RPMI8226 (cell line): ENCODE measurements at regions not wholly inside any gene's neighbourhood (a gene's known extent, or its start where the extent isn't known, plus 50 kb on each side); places are given as distances from the start of the nearest gene placed in this dataset.

Experiments
- DNase-seq: peaks from one replicate; pipeline ENCODE4 v3.0.0-alpha.2; 2015

DNA sequence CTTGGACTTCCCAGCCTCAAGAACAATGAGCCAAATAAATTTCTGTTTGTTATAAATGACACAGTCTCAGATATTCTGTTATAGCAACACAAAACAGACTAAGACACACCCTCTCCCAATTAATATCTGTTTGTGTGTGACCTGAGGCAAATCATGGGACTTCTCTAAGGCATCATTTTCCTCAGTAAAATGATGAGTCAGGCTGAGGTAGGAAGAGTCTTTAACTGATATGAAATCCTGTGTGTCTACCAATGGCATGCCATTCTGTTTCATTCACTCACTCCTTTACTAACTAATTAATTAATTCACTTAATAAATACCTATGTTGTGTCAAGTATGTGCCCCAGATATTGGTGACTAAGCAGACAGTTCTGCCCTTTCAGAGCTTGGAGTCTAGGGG lies 258.4 kb upstream of the CRY1 start:
- DNase-seq: no peak

DNA sequence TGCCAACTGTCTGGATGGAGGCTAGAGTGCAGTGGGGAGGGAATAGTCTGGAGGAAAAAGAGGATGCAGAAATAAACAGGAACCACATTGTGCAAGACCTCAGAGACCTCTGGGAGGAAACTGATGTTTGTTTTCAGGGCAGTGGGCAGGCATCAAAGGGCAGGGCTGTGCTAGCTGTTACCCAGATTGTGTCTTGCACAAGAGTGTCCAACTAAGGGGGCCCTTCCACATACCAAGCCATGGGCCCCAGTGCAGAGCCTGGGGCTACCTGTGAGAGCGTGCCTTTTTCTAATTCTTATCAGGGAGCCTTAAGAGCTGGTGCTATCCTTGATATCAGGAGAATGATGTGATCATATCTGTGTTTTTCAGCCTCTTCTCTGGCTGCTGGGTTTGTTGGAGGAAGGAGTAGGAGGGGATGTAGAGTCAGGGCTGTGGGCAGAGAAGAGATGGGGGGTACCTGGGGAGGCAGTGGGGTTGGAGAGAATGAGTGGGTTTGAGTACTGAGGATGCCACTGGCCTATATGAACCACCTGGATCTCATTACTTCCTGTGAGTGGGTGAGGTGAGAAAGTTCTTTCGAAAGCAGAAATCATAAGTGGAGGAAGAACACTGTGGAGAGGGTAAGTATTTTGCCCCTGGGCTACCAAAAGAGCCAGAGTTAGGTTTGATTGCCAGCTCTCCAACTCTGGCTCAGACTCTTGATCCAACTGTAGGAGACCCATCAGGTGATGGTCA lies 259.2 kb upstream of the CRY1 start:
- no peak for DNase-seq

DNA sequence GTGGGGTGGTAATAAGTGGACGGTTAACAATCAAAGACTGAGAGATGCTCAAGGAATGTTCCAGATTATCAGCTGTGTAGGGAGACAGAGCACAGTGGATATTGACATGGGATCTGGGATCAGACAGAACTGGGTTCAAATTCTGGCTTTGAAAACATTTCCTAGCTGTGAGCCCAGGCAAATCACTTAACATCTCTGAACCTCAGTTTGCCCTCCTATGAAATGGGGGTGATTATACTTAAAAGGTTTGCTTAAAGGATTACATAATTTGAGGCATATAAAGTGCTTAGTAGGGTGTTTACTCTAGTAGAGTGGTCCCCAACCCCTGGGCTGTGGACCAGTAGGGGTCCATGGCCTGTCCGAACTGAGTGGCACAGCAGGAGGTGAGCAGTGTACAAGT lies 260.0 kb upstream of the CRY1 start:
- no peak for DNase-seq

DNA sequence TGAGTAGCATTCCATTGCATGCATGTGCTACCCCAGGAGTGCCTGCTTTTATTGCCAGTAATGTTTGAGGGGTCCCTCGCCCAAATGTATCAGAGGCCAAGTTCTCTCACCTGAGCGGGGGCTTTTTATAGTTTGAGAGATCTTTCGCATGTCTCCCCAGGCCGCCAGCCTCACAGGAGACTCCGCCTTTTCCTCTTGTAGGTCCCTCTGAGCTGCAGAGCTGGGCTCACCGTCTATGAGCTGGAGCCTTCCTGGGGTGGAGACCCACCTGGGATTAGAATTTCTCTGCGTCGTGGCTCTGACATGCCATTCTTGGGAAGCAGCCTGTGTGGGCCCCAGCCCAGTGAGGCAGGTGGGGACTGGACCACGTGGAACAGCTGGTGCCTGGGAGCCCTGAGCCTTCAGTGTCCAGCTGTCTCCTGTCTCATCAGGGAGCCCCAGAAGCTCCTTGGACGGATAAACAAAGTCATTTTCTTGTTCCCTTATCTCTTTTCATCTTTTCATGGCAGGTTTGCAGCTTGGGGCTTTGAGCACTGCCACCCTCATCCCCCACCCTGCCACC lies 261.7 kb upstream of the CRY1 start:
- DNase-seq: no peak

DNA sequence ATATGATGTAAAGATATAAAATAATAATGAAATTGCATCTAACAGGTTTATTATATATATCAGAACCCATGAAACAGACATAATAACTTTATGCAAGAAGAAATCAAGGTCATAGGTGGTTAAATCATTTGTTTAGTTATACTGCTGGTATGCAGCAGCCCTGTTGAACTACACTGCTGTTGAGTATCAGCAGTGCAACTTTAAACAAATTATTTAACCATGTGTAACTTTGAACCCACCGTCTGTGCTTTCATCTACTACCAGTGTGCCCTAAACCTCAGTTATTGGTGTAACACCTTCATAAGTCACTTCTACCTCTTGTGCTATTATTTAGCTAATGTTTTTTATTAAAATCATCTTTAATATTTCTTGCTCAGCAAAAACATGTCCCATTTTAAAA lies 262.3 kb upstream of the CRY1 start:
- DNase-seq: no peak

DNA sequence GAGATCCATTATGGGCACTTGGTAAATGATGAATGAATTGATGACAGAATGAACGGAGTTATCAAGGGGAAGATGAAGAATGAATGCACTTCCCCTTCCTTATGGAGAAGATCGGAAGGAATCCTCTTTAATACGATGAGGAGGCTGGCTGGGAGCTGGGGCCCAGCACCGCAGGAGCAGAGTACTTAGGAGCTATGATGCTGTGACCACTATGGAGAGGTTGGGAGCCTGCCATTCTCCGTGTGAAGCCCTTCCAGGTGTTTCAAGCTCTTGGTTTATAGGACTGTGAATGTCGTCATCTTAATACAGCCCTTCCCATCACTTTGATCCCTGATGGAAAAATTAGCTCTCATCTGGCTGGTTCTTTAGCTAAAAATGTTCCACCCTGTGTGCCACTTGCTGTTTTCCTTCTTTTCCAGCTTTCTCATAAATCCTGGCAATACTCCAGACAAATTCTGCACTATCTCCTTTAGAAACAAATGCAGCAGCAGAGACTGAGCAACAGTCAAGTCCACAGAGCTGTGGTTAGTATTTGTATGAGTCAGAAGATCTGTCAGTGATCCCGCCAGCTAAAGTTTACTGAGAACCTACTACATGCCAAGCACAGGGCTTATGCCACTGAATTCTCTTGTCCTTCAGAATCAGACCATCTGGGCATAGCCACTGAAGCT lies 263.1 kb upstream of the CRY1 start:
- DNase-seq: no peak

DNA sequence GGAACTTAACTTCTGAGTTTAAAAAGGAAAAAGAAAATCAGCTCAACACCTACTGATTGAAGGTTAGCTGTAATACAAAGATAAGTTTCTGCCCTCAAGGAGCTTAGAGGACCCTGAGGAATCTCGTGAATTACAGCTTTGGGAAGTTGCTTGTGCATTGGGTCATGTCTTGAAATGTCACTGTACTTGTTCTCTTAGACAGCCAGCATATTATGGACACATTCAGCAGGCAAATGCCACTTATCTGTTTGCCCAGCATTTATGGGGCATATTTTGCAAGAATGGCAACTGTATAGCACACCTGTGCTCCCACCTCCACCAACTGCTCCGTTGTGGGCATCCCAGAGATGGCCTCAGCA lies 263.6 kb upstream of the CRY1 start:
- DNase-seq: no peak

DNA sequence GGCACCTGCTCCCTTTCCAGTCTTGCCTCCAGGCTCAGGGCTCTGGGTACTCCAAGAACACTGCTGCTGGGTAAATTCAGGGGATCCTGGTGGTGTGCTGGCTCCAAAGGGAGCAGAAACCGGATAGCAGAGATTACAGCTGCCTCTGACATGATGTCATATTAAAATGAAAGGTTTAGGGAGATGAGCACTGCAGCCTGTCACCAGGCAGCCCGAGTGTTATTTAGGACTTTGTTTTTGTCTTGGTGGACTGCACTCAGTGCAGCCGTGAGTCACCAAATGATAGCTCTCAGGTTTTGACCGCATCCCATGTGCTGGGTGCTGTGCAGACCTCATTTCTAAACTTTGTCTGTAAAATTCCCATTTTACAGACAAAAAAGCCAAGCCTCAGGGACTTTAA lies 266.0 kb upstream of the CRY1 start:
- no peak for DNase-seq

DNA sequence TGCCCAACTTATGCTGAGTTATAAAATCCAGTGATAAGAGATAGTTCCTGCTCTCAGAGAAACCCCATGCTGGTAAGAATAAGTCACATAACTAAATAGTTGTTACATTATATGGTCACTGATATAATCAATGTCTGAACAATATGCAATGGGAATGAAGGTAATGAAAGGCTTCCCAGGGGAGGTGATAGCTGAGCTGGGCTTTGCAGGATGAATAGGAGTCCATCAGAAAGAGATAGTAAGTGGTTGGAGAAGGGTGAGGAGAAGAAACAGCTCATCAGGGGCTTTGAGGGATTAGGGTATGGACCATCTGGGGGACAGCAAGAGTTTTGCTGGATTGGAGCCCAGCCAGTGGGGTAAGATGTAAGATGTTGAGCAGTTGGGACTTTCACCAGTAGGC lies 266.7 kb upstream of the CRY1 start:
- no peak for DNase-seq

DNA sequence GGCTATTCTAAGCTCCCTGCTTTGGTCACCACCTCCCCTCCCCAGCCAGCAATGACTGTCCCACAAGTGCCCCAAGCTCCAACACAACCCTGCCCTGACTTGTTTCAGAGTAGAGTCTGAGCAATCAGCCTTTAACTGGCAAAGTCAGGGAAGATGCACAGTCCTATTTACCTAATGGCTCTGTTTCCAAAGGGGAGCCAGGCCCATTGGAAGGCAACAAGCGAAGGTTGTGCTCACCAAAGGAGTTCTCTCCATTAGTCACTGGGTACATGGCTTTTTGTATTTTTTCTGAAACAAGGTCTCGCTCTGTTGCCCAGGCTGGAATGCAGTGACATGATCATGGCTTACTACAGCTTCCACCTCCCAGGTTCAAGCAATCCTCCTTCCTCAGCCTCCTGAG lies 267.1 kb upstream of the CRY1 start:
- no peak for DNase-seq

DNA sequence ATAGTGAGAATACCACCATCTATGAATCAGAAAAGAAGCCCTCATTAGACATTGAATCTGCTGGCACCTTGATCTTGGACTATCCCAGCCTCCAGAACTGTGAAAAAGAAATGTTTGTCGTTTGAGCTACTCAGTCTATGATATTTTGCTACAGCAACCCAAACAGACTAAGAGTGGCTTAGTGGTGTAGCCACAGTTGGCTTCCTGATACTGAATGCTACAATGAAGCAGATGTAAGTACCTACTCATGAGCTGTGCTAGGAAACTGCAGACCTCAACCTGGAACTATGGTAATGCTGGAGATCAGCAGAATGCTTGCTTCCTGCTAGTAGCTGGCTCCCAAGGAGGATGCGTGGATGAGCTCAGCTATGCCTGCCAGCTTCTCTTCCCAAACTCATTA lies 268.6 kb upstream of the CRY1 start:
- DNase-seq: no peak

DNA sequence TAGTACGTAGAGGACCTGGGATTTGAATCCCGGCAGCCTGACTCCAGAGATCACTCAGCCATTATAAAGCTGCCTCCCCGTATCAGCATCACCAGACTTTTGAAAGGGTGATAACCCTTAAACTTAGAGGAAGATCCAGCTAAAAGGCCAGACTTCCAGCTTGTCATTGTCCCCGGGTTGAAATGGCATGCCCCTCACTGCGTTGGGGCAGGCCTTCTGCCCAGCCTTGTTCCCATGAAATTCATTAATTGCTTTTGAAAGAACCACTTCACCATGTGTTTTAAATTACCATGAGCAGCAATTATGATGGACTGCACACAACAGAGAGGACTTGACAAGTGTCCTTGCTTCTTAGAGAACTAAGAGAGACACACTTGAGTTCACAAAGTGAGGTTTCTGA lies 269.6 kb upstream of the CRY1 start:
- DNase-seq: no peak

DNA sequence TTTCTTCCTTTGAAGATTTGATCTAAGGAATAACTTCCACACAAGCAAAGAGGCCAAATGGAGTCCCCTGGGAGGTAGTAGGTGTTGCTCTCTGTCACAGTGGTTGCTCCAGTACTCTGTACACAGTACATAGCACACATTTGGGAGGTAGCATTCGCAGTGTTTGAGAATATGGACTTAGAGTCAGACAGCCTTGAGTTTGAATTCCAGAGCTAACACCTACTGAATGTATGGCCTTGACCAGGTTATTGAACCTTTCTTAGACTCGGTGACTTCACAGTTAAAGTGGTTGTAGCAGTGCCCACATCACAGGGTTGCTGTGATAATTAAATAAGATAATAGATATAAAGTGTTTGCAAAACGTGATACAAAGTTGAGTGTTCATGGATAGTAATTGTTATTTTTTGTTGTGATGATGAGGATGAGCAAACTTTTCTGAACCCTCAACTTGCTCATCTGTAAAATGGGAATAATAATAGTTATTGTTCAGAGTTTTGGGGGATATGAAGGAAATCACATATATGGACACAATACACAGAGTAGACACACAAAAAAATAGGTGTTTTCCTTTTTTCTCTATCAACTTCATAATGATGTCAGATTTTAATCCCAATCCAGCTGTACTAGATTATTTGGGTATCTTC lies 271.6 kb upstream of the CRY1 start:
- no peak for DNase-seq

DNA sequence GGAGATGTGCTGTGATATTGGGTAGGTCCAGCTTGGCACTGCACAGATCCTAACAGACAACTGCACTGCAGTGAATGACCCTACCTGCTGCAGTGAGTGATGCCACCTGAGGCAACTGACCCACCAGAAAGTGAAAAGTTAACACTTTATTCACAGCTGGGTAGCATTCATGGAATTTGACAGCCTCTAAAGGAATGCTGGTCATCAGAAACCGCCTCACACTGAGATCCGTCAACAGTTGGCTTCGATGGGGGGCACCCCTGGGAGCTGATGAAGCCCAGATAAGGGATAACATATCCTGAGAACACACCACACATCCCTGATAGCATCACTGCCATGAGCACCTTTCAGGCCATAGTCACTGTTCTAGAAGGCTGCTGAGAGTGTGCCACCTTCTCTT lies 272.4 kb upstream of the CRY1 start:
- DNase-seq: no peak

DNA sequence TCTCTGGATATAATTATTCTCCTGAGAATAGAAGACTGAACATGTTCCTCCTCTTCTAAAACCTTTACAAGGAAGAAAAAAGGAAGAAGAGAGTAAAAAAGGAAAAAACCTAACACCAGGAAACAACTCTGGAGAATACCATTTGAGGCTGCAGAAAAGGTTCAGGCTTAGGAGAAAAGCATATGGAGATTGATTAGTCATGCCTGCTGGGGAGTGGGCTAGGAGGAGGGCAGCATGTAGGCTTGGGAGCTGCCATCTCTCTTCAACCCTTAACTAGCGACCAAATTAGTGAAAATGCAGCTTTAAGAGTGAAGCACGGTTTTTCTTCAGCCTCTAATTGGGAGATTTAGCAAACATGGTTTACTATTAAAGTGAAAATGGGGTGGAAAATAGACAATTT lies 273.0 kb upstream of the CRY1 start:
- DNase-seq: no peak

DNA sequence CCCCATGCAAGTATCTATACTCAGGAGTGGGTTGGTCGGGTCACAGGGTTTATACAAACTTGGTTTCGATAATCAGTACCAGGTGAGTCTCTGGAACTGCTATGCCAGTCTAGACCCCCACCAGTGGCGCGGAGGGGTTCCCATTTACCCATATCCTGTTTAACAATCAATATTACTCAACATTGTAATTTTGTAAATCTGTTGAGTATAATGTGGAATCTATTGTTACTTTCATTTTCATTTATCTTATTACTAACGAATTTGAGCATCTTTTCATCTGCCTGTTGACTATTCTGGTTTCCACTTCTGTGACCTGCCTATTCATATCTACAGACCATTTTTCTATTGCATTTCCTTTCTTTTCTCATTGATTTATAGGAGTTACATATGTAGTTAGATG lies 275.2 kb upstream of the CRY1 start:
- DNase-seq: no peak

DNA sequence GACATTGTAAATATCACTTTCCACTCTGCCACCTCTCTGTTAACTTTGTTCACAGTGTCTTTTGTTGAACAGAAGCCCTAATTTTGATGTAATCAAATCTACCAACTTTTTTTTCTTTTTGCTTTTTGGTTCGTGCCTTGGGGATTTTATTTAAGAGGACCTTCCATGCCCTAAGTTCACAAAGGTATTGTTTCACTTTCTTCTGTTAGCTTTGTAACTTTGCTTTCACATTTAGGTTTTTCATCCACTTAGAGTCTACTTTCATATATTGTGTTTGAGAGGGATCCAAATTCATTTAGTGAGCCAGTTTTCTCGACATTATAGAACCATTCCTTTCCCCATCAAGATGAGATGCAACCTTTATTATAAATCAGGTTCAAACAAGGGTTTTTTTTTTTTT lies 275.7 kb upstream of the CRY1 start:
- DNase-seq: no peak

DNA sequence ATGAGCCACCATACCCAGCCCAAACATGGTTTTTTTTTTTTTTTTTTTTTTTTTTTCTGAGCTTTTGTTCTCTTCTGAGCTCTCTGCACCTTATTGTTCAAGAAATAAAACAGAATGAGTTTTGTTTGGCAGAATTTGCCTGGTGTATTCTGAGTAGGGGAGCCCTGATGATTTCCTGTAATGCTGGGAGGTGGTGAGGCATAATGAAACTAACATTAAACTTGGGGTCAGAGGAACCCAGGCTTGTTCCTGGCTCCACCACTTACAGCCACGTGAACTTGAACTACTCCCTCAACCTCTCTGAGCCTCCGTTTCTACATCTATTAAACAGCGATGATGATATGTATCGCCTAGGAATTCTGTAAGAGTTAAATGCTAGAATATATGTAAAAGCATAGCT lies 276.3 kb upstream of the CRY1 start:
- no peak for DNase-seq

DNA sequence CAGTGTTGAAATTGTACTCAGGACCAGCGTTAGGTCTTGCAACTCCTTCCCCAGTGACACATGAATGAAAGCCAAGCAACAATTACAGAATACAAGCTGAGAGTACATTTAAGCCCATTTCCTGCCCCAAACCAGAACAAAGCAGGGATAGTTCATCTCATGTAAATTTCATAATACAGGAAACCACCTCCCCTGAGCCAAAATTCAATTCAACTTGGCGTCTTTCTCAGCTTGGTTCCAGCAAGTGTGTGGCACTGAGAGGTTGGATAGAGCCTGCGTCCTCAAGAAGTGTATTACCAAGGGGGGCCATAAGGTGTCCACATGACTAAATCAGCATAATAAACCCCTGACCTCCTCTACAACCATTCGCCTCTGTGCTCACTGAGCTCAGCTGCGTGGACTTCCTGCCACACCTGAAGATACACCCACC lies 278.9 kb upstream of the CRY1 start:
- DNase-seq: no peak

DNA sequence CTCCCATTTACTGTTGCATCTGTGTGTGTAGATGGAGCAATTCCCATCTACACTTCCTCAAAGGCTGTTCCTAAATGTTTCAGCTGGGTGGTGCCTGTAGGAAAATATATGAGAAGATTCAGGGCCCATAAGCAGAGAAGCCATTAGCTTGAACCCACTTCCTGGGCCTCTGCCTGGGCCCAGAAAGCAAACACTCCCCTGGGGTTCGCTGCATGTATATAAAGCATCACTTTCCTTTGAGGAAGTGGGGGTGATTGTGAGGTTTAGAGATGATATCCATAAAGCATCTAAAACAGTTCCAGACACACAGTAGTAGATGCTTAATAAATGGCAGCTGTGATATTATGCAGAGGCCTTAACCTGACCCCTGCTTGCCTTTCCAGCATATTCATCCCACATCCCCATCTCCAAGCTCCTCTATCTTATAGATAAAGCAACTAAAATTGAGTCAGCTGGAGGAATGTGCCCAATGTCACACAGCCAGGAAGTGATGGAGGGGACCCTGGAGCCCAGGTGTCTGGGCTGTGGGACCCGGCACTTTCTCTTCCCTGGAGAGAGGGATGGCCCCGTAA lies 280.0 kb upstream of the CRY1 start:
- no peak for DNase-seq

DNA sequence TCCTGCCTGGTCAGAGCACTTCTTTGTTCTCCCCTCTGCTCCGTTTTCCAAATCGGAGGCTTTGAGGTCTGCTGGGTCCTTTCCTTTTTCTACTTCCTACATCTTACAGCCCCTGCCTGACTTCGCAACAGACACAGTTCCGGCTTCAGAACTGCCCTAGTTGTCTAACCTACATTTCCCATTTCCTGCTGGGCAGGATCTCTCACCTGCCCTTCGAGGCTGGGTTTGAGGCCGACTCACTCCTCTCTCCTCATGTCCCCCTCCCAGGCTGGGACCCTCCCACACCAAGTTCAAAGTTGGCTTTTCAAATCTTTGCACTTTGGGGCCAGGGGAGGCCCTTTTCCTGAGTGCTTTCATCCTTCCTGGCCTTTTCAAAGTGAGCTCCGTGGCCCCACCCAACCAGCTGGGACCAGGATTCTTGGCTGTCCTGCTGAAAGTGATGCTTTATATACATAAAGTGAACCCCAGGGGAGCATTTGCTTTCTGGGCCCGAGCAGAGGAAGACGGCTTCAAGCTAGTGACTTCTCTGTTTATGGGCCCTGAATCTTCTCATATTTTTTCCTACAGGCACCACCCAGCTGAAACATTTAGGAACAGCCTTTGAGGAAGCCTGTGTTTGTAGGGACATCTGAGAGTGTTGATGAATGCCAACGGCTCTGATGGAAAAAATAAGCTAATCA lies 281.0 kb upstream of the CRY1 start:
- no peak for DNase-seq

DNA sequence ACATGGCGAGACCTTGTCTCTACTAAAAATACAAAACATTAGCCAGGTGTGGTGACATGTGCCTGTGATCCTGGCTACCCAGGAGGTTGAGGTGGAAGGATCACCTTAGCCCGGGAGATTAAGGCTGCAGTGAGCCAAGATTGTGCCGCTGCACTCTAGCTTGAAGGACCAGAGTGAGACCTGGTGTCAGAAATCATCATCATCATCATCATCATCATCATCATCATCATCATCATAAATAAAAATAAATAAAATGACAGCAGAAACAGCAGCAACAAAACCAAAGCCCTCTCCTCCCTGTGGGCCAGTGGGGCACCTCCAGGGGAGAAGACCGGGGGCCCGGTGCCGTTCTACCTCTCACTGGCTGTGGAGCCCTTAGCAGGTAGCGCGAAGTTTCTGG lies 281.9 kb upstream of the CRY1 start:
- DNase-seq: no peak
